Panc1 (cell line): ENCODE measurements at regions not wholly inside any gene's neighbourhood (a gene's known extent, or its start where the extent isn't known, plus 50 kb on each side); places are given as distances from the start of the nearest gene placed in this dataset.

Experiments
- POLR2AphosphoS5 ChIP-seq: IDR thresholded peaks from 2 replicates; pipeline ENCODE4 v1.6.1; 2012; ENCODE audit warnings: mild to moderate bottlenecking, low read depth, low read length, moderate library complexity
- REST ChIP-seq, 2 experiments: IDR thresholded peaks; 2 replicates each; pipeline ENCODE4 v1.6.1; 2011 to 2012; ENCODE audit warnings: low read depth in 2 of 2, control low read depth in 1 of 2, low read length in 1 of 2, mild to moderate bottlenecking in 1 of 2, moderate library complexity in 1 of 2; ENCODE audit not compliant: insufficient read depth in 1 of 2
- SIN3A ChIP-seq: IDR thresholded peaks from 2 replicates; pipeline ENCODE4 v1.6.1; 2012; ENCODE audit warnings: low read depth, mild to moderate bottlenecking, low read length, moderate library complexity, borderline replicate concordance; ENCODE audit not compliant: insufficient read depth
- TCF7L2 ChIP-seq: IDR thresholded peaks from 2 replicates; pipeline ENCODE4 v1.6.1; 2011; ENCODE audit warnings: mild to moderate bottlenecking, low read depth, low read length, inconsistent platforms
- TF ChIP-seq, protein P1 (sequence below): fragments of 450-650 bp; IDR thresholded peaks from 2 replicates; pipeline ENCODE4 v1.5.1; 2017; ENCODE audit warnings: mild to moderate bottlenecking

DNA sequence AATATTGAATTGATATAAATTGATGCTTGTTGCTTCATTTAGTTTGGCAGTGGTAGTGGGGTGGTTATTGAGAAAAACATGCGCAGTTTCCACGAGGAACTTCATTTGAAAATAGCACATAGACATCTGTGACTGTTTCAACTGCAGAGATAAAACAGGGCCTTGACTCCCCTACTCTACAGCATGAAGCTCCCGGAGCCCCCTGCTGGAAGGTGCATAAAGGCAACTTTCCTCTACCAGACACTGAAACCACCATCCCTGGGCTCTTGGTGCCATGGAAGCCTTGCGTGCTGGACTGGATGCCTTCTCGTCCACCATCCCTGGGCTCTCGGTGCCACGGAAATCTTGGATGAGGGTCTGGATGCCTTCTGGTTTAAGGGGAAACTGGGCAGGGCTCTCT lies 195.9 kb downstream of the CSNK2A3 start:
- TF ChIP-seq, protein P1, sequence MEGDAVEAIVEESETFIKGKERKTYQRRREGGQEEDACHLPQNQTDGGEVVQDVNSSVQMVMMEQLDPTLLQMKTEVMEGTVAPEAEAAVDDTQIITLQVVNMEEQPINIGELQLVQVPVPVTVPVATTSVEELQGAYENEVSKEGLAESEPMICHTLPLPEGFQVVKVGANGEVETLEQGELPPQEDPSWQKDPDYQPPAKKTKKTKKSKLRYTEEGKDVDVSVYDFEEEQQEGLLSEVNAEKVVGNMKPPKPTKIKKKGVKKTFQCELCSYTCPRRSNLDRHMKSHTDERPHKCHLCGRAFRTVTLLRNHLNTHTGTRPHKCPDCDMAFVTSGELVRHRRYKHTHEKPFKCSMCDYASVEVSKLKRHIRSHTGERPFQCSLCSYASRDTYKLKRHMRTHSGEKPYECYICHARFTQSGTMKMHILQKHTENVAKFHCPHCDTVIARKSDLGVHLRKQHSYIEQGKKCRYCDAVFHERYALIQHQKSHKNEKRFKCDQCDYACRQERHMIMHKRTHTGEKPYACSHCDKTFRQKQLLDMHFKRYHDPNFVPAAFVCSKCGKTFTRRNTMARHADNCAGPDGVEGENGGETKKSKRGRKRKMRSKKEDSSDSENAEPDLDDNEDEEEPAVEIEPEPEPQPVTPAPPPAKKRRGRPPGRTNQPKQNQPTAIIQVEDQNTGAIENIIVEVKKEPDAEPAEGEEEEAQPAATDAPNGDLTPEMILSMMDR = peak; percentile 82
- TF ChIP-seq POLR2AphosphoS5 (no peak), REST (IDR thresholded peaks at IDR 0.05; ENCODE audit: insufficient read depth in 1 of 2, low read depth in 2 of 2, low read length in 1 of 2) (no peak), SIN3A (no peak), TCF7L2 (no peak)
